Body of pancreas (tissue), 4 donors: ENCODE measurements at regions not wholly inside any gene's neighbourhood (a gene's known extent, or its start where the extent isn't known, plus 50 kb on each side); places are given as distances from the start of the nearest gene placed in this dataset.

Experiments used
- POLR2A ChIP-seq, 3 donors: fragments of 450-650 bp; IDR thresholded peaks; one replicate each; pipeline ENCODE4 v1.6.1; 2016; ENCODE audit warnings: antibody characterized with exemption in 3 of 3, mild to moderate bottlenecking in 2 of 3
- TF ChIP-seq, protein P1 (sequence below), 7 experiments: fragments of 450-650 bp in 4 of 7; fragments of 200-600 bp in 3 of 7; sonication (generic) in 3 of 7; IDR thresholded peaks; one replicate each; pipeline ENCODE4 v1.5.1; 2016 to 2019; ENCODE audit warnings: antibody characterized with exemption in 7 of 7

DNA sequence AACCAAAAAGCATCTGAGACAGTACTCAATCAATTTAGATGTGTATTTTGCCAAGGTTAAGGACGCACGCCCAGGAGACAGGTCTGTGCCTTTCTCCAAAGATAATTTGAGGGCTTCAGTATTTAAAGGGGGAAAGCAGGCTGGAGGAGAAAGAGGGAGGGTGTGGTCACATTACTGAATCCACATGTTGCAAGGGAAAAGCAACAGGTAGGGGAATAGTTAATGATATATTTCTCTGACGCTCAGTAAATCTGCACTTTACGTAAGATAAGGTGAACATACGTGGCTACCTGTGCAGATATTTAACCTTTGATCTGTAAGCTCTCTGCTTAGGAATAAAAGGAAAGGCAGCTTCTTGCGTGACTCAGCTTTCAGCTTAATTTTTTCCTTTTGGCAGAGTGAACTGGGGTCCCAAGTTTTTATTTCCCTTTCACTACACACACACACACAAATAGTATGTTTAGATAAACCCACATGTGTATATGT is 443.4 kb downstream of the NTRK2 start:
- no peak for TF ChIP-seq POLR2A (IDR thresholded peaks at IDR 0.05)
- TF ChIP-seq, protein P1, sequence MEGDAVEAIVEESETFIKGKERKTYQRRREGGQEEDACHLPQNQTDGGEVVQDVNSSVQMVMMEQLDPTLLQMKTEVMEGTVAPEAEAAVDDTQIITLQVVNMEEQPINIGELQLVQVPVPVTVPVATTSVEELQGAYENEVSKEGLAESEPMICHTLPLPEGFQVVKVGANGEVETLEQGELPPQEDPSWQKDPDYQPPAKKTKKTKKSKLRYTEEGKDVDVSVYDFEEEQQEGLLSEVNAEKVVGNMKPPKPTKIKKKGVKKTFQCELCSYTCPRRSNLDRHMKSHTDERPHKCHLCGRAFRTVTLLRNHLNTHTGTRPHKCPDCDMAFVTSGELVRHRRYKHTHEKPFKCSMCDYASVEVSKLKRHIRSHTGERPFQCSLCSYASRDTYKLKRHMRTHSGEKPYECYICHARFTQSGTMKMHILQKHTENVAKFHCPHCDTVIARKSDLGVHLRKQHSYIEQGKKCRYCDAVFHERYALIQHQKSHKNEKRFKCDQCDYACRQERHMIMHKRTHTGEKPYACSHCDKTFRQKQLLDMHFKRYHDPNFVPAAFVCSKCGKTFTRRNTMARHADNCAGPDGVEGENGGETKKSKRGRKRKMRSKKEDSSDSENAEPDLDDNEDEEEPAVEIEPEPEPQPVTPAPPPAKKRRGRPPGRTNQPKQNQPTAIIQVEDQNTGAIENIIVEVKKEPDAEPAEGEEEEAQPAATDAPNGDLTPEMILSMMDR (IDR thresholded peaks at IDR 0.05): no peak
